NCI-H1092 (cell line): ENCODE measurements at regions not wholly inside any gene's neighbourhood (a gene's known extent, or its start where the extent isn't known, plus 50 kb on each side); places are given as distances from the start of the nearest gene placed in this dataset.

Experiments
- DNase-seq: peaks from one replicate; lab custom pipeline; 2025; lab: John Stamatoyannopoulos, UW

DNA sequence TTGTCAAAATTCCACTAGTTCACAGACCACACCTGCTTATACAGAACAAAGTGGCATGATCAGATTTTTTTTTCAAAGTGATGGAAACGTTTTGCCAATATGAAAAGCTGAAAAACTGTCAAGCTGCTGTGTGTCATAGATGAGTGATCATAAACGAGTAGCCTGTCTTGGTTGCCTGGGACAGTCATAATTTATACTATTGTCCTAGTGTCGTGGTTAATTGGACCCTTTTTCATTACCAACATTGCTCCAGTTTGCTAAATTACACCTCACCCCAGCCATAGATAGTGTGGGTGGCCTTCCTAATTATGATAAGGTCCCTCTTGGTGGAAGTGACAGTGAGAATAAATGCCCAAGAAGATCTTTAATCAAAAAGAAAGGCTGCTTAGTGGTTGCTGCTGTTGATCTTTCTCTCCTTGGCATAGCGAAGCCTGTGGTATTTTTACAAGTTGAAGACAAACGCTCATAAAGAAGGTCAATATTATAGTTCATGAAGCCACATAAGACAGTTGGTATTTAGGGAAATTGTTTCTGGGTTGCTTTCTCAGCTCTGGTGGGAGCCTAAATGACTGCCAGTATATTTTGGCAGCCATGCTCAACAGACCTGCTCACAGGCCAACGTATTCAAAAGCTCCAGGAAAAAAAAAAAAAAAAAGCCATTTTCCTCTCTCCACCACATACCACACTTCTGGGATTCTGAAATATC lies 478.1 kb downstream of the PLA2G4A start:
- no peak for DNase-seq

DNA sequence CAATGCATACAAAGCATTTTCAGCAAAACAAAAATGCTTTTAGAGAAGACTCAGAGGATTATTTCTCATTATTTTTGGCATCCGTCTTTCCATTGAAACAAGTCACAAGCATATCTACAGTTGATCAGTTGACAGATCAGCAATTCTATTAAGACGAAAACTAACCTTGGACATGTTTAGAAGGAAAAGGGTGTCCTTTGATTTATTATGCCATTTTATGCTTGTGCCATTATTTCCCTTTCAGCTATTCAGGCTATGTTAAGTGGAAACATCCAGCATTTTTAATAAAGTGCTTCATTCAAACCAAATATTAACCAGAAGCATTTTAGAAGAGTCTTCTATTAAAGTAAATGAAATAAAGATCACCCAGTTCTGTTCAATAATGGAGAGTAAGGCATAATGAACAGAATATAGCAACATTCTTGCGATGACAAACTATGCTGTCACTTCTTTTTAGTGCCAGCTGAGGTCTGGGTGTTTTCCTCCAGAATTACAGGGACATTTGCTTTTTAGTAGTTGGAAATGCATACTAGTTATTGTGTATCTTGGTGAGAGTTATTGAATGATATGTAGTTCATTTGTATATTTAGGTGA lies 481.4 kb downstream of the PLA2G4A start:
- no peak for DNase-seq

DNA sequence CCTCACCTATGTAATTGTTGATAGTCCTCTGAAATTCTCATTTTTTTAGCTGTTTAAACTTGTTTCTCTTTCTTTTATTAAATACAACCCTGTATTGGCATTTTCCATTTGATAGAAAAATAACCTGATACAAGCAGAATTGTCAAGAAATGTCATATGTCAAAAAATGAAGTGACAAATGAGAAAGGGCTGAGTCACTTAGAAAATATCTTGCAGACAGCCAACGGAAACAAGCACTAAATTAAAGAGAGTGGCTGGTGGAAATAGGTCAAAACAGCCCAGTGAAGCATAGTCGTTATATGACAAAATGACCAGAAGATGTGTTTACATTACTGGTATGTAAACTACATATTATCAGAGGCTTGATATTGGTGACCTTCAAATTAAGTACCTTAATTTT lies 484.4 kb downstream of the PLA2G4A start:
- DNase-seq: no peak

DNA sequence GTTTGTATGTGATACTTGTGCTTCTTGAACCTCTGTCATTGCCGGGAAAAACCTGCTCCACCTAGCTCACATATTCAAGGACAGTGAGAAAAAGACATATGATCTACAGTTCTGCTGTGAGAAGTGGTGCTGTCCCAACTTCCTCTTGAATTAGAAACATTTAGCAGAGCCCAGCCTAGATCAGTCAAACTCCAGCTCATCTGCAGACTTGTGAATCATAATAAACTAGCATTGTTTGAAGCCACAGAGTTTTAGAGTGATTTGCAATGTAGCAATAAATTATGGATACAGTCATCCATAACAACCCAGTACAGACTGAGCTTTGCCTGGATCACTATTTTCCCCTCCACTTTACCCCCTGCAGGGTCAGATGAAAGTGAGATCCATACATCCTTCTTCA lies 497.8 kb downstream of the PLA2G4A start:
- no peak for DNase-seq

DNA sequence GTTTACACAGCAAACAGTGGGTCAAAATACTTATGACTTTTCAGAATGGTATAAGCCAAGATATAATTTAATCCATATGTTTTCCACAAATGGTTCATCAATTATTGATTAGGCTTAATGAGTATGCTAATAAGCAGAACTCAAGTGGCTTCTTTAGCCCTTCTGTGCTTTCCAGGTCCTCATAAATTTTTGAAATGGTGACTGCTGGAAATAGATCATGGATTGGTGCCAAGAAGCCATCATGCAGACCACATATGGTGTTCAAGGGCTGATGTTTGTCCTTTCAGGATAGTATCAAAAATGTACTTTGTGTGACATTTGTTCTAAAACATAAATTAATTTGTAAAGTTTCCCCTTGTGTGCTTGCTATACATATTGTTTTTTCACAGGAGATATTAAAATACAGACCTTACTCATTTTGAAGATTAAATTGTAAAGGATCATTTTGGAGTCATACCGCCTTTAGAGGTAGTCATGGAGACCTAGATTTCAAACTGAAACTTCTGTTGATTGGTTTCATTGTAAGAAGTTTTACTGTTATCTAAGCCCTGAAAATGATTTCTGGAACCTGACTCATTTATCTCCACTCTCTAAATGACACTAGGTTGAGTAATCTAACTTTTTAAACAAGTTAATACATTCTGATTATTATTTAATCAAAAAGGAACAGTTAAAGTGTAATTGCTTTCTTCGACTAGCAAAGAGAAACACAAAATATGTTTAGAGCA lies 507.9 kb downstream of the PLA2G4A start:
- no peak for DNase-seq

DNA sequence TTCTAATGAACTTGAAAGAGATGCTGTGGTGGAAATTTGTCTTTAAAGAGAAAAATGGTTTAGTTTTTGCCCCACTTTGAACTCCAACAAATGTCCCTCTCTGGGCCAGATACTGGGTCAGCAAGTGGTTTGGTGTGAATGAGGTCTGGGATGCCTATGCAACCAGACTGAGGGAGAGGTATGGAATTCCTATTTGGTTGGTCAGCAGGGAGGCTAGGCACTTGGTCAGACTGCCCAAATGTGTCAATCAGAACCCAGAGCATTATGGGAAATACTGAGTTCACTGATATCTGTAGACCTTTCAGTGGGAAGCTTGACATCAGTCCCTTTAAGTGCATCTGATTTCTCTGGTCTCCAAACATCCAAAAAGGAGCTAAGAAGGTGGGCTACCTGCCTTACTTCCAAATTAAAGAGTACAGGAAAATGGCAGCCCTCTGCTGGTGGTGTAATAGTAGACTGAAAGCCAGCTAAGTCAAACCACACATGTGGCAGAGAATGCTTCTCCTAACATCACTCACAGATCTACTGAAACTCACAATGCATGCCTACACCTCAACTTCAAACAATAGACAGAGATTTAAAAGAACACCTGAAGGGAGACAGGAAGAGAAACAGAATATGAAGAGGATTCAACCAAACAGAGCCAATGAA lies 510.1 kb downstream of the PLA2G4A start:
- no peak for DNase-seq

DNA sequence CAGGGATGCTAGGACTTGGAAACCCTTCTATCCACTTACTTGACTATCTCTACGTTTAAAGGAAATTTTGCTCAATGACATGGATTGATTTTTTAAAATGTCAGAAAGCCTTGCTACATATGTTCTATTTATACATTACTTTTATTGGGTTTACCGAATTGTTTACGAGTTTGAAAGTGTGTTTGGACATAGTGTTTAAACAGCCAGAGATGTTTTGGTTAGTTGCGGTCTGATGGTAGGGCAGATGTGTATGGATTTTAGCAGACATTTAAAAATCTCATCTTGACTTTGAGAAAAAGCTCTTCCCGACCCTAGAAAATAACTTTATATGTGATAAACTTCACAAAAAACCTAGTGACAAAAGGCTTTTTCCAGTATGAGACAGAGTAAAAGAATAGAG lies 513.7 kb downstream of the PLA2G4A start:
- no peak for DNase-seq

DNA sequence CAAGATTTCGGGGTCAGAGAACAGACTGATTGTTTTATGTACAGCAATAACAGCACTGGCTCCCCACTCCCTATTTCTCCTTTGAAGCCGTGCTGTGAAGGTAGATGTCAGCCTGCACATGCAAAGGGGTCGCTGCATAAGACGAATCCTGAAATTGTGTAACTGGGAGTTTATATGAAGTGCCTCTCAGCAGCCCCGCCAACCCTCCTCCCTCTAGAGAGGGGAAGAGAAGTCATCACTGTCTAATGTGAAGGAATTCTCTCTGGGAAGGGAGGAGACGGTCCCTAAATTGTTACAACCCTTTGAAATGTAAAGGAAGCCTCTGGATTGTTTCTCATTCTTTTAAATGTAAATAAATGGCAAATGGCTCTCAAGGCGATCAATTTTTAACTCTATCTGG lies 545.3 kb downstream of the PLA2G4A start:
- no peak for DNase-seq

DNA sequence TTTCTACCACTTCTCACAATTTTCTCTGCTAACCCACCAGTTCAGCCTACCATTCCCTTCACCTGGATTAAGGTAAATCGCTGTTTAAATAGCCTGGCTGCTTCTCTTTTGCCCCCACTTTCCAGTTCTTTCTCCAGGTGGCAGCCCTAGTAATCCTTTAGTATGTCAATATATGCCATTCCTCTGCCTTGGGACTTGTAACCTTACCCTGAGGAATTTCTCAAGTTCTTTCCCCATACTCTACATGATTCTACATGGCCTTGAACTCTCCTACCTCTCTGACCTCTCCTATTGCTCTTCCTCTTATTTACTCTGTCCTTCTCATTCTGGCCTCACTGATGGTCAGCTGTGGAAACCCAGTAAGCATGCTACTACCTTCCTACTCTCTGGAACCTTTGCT lies 546.0 kb downstream of the PLA2G4A start:
- DNase-seq: no peak

DNA sequence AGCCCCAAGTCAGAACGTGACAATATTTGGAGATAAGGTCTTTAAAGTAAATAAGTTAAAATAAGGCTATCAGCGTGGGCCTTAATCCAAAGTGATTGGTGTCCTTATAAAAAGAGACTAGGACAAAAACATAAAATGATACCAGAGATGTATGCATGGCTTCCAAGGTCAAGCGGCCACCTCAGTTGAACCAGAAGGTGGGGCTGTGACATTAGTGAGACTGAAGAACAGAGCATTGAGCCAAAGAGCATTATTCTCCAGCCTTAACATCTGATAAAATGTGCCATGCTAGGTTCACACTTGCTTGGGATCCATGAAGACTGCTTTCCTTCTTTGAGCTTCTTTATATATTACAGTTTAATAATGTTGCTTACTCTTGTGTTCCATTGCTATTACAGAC lies 554.6 kb downstream of the PLA2G4A start:
- DNase-seq: no peak

DNA sequence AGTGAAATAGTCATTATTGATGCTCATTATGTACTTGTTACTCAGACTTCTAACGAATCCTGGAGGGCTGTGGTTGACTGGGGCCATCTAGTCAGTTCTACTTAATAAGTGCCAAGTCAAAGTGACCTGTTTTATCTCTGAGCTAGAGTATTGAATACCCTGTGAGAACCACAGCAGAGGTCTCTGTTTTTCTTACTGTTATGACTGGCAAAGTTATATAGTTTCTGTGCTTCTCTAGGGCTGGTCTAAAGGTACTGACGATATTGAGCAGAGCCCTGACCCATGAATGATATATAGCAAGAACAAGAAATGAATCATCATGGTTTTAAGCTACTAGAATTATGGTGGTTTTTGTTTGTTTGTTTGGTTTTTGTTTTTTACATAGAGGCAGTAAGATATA lies 555.8 kb downstream of the PLA2G4A start:
- no peak for DNase-seq

DNA sequence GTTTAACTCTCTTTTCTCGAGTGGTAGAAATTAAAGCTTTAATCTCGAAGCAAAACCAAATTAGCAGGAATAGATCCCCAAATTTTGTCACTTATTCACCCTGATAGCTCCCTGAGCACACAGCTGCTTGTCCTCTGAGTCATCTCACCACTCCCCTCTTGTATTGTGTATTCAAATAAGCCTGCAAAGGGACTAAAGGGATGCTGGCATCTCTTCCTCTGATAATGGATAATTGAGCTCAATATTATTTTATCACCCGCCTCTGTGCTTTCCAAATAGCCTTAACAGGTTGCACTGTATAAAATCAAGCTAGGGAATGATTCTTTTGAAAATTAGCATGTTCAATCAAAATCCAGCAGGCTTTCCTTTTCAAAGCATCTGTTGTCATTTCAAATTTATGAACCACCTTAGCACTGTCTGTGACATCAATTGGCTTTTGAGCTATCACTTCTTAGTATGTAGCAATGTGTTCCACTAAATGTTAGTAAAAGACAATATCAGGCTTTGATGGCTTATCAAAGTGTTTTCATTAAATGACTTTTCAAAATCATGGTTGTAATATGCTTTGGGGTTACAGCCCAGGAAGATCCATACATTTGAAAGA lies 561.6 kb downstream of the PLA2G4A start:
- no peak for DNase-seq

DNA sequence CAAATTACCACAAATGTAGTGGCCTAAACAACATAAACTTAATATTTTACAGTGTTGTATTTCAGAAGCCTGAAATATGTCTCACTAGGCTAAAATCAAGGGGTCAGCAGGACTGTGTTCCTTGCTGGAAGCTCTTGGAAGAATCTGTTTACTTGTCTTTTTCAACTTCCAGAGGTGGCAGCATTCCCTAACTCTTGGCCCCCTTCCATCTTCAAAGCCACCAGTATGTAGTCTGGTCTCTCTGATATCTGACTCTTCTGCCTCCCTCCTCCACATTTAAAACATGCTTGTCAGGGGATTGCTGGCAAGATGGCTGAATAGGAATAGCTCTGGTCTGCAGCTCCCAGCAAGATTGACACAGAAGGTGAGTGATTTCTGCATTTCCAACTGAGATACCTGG lies 567.5 kb downstream of the PLA2G4A start:
- no peak for DNase-seq

DNA sequence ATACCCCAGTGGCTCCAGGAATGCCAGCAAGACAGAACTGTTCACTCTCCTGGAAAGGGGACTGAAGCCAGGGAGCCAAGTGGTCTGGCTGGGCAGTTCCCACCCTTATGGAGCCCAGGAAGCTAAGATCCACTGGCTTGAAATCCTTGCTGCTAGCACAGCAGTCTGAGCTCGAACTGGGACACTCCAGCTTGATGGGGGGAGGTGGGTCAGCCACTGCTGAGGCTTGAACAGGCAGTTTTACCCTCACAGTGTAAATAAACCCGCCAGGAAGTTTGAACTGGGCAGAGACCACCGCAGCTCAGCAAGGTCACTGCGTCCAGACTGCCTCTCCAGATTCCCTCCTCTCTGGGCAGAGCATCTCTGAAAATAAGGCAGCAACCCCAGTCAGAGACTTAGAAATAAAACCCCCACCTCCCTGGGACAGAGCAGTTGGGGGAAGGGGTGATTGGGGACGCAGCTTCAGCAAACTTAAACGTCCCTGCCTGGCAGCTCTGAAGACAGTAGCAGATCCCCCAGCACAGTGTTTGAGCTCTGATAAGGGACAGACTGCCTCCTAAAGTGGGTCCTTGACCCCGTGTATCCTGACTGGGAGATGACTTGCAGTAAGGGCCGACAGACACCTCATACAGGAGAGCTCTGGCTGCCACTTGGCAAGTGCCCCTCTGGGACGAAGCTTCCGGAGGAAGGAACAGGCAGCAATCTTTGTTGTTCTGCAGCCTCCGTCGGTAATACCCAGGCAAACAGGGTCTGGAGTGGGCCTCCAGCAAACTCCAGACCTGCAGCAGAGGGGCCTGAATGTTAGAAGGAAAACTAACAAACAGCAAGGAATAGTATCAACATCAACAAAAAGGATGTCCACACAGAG lies 568.4 kb downstream of the PLA2G4A start:
- DNase-seq: no peak

DNA sequence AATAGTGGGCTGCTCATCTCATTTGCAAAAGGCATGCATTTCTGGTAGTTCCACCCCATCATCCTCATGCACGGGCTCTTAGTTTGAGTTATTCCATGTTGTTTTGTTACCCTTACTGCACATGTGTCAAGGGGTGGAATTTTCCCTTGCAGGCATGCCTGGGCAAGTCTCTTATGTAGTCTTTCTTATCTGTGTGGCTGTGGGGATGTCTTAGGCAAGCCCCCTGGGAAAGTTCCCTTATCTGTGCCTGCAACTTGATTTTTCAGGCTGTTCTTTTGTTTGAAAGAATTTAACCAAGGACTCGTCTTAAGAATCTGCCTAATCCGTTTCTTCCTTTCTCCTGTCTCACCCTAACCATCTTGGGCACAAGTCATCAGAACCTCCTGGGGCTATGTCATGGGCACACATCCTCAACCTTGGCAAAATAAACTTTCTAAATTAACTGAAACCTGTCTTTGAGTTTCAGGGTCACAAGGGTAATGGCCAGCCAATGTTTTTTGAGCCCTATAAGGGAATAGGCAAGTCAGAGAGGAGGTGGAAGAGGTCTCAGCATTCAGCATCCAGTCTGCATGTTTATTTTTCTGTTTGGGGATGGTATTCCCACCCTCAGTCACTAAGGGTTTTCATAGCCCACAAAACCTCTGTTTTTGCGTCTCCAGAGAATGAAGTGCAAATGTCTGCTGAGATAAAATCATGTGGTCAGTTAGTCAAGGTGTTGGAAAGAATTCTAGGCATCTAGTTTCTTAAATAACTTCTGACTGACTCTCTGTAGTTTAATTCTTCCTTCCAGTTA lies 579.7 kb downstream of the PLA2G4A start:
- no peak for DNase-seq

DNA sequence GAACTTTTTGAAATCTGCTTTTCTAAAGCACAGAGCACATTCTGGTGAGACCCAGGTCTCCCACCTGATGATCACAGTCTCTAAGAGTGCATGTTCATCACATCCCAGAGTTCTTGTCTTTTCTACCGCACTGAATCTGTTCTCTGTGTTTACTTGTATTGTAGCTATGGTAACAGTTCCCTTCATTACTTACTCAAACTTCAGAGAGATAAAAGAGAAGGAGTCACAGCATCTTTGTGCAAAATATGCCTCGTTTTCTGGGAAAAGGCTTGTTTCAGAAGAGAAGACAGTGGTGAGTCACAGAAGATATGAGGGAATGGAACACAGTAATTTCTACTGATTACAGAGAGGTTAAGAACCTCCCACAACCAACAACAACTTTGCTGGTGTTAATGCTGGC lies 580.6 kb downstream of the PLA2G4A start:
- DNase-seq: no peak

DNA sequence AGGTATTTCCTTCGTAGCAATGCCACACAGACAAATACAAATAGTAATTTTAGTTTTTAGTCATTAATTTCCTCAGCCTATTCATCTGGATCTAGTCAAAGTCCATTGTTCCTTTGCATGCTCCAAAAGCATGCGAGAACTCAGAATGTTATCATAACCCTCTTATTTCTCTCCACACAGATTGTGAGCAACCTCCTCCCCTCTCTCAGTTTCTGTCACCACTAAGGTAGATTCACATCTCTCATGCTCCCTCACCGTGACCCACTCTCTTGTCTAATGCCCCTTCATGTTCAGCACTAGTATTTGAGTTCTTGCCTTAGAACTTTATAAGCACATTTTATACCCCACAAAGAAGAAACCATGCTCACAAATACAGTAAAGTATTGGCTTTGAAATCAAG lies 582.4 kb downstream of the PLA2G4A start:
- no peak for DNase-seq

DNA sequence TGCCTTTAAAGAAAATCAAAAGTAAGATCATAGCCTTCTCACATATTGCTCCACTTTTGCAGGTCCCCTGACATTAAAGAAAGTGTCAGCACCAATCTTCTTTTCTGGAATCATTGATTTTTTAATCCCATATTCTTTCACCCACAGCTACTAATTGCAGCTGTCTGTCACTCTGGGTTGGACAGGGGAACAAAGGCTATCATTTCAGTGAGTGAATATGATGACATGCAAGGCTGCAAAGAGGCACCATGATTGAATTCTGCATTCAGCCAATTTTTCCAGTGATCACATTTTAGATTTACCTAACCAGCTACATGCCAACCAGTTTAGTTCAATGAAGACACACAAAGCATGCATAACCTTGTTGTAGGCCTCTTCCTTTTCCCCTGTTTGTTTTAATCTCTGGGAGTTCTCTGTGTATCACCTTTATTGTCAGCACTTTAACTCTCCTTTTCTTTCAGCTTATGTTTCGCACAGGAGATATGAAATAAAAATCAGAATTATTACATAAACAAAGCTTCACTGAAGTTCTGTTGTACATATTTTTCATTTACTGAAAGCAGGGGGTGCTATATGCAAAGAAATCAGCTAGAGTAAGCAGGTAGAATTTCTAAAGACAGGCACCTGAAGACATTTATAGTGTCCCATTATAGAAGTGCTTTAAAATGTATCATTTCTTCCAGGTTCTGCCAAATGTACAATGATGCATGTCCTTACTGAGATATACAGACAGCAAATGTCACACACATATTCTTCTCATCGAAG lies 584.8 kb downstream of the PLA2G4A start:
- peak; percentile 6 for DNase-seq

DNA sequence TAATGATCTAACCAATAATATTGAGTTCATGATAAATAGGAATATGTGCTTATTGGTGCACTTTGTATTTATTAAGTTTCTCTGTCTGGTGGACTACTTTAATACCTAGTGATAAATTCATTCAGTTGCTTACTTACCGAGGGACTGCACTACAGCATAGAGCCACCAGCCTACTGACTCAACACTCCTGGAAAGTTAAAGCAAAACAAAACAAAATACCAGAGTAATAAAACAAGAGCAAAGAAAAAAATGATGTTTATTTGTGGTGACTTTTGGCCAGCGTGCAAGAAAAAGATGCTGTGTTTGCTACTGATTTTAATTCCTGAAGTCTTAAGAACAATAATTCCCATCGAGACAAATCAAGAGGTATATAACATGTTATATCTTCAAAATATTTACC lies 586.3 kb downstream of the PLA2G4A start:
- no peak for DNase-seq

DNA sequence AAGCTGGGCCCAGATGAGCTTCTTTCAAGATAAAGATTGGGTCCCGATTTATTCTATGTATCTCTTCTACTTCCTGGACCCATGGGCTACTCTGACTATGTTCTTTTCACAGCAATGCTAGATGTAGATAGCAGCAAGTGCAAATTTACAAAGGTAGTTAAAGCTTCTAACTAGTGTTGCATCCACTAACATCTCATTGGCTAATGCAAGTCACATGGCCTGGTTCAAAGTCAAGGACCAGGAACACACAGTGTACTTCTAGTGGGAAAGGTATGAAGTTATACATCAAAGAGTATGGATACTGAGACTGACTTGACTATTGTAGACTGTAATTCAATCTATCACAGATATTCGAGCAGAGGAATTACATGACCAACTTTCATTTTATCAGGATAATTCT lies 588.8 kb downstream of the PLA2G4A start:
- DNase-seq: no peak
